GM20000 (cell line): ENCODE measurements at regions not wholly inside any gene's neighbourhood (a gene's known extent, or its start where the extent isn't known, plus 50 kb on each side); places are given as distances from the start of the nearest gene placed in this dataset.

Source experiments
- DNase-seq: peaks from one replicate; pipeline ENCODE4 v3.0.0; 2012; ENCODE audit warnings: low spot score
- TF ChIP-seq, protein P1 (sequence below): IDR thresholded peaks from 2 replicates; pipeline ENCODE4 v1.5.1; 2012; ENCODE audit warnings: mild to moderate bottlenecking, control low read depth; ENCODE audit errors: extremely low read depth, missing control alignments

DNA sequence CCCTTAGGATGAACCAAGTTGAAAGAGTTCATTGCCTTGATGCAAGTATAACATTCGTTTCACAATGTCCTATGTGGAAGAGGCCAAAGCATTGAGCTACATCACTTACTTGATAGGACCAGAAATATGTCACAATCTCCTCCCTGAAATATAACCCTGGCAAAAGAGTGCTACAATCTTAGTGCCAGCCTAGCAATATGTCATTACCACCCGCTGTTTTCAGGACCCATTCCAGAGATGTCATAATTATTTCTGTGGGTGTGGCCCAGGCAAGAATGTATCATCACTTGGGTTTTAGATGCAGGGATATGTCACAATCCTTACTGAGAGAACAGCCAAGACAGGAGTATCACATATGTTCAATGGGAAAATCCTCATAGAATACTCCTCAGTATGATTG is 915.0 kb upstream of the AMELY start:
- TF ChIP-seq, protein P1, sequence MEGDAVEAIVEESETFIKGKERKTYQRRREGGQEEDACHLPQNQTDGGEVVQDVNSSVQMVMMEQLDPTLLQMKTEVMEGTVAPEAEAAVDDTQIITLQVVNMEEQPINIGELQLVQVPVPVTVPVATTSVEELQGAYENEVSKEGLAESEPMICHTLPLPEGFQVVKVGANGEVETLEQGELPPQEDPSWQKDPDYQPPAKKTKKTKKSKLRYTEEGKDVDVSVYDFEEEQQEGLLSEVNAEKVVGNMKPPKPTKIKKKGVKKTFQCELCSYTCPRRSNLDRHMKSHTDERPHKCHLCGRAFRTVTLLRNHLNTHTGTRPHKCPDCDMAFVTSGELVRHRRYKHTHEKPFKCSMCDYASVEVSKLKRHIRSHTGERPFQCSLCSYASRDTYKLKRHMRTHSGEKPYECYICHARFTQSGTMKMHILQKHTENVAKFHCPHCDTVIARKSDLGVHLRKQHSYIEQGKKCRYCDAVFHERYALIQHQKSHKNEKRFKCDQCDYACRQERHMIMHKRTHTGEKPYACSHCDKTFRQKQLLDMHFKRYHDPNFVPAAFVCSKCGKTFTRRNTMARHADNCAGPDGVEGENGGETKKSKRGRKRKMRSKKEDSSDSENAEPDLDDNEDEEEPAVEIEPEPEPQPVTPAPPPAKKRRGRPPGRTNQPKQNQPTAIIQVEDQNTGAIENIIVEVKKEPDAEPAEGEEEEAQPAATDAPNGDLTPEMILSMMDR: no peak
- DNase-seq: no peak

DNA sequence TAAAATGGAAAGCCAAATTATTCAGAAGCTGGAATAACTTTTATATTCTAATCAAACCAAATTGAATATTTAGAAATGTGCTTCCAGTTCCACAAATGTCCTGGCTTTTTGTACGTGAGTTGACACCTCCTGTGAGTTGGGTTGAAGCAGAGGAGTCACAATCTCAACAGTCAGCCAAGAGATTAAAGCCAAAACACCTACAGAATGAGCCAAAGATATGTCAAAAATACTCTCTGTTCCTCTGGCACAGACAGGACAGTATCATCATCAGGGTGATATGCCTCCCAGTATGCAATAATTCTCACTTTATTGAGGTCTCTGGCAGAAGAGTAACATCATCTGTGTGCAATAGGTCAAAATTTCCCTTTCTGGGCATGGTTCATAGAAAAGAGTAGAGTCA is 914.3 kb upstream of the AMELY start:
- TF ChIP-seq, protein P1: no peak
- no peak for DNase-seq

DNA sequence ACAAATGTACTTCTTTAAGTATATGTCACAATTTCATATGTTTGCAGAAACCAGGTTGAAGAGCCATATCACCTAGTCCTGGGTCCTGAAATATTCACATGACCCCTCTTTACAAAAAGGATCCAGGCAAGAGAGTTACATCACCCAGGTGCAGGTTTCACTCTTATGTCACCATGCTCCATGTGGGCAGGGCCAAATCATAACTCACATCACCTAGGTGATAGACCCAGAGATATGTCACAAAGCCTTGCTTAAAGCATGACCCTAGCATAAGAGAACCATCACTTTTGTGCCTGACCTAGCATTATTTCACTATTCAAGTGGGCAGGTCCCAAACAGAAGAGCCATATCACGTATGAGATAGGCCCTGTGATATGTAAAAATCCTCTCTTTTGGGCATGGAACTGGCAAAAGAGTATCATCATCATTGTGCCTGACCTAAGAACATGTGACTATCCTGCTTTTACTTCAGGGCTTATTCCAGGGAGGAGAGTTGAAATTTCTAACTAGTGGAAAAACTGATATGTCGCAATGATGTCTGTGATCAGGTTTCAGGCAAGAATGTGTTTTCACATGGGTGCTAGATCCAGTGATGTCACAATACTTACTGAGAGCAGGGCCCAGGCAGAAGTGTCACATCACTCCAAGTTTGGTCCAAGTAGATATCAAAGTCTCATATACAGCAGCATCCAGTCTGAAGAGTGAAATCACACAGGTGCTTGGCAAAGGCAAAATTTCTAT is 909.9 kb upstream of the AMELY start:
- TF ChIP-seq, protein P1: no peak
- no peak for DNase-seq

DNA sequence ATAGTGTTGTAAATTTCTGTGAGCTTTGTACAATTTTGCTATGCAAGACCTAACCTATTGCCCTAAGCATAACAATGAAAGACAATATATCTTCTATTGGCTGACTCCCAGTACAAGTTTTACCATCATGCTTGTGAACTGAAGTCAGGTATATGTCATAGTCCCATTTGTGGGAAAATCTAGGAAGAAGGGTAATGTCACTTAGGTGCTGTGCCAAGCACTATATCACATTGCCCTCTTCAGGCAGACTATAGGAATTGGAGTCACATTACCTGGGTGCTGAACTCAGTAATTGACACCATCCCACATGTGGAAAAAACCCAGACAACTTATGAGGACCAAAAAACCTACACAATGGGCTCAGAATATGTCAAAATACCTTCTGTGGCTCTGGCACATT is 907.4 kb upstream of the AMELY start:
- peak; percentile 2 for DNase-seq
- TF ChIP-seq, protein P1: peak; percentile 29

DNA sequence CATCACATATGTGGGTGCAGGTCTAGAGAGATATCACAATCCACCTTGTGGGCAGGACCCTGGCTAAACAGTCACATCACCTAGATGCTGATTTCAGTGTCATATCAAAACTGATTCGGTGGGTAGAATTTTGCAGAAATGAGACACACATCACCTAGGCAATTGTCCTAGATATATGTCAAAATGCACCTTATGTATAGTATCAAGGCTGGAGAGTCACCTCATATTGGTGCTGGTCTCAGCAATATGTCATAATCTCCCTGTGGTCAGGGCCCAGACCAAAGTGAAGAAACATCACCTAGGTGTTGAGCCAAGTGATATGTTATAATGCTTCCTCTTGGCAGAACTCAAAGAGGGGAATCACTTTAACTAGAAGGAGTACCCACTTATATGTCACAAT is 905.0 kb upstream of the AMELY start:
- no peak for DNase-seq
- TF ChIP-seq, protein P1: no peak

DNA sequence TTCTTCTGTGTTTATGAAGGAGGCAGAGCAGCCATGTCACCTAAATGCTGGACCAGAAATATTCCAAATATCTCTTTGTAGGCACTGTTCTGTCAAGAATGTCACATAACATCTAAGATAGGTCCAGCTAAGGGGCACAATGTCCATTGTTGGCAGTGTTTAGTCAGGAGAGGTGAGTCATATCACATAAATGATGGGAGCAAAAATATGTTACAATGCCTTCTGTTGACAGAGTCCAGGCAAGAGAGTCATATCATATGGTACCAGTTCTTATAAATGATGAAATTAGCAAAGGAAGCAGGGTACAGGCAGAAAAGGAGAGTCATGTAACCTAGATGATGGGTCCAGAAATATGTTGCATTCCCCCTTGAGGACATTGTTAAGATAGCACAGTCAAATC is 904.4 kb upstream of the AMELY start:
- TF ChIP-seq, protein P1: no peak
- no peak for DNase-seq

DNA sequence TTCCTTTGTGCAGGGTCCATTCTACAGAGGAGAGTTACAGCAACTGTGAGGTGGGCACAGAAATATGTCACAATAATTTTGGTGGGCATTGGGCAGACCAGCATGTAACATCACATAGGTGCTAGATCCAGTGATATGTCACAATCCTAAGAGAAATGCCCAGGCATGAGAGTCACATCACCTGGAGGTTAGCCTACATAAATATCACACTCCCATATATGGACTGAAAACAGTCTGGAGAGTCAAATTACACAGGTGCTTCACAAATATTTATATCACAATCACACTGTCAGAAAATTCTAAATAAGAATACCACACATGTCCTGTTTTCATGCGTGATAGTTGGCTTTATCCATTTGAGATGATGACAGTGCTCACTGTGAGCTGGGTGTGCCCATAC is 903.7 kb upstream of the AMELY start:
- DNase-seq: no peak
- TF ChIP-seq, protein P1: no peak
